GM21447 (cell line): ENCODE measurements at regions not wholly inside any gene's neighbourhood (a gene's known extent, or its start where the extent isn't known, plus 50 kb on each side); places are given as distances from the start of the nearest gene placed in this dataset.

Experiments used
- ATAC-seq: cut with Tn5 transposase; IDR thresholded peaks from one replicate; pipeline ENCODE4 v1.9.1; 2021; ENCODE audit not compliant: unreplicated experiment

GRCh38 chr10:36147529-36147928, 505.4 kb upstream of the FZD8 start:
- ATAC-seq: no peak

DNA sequence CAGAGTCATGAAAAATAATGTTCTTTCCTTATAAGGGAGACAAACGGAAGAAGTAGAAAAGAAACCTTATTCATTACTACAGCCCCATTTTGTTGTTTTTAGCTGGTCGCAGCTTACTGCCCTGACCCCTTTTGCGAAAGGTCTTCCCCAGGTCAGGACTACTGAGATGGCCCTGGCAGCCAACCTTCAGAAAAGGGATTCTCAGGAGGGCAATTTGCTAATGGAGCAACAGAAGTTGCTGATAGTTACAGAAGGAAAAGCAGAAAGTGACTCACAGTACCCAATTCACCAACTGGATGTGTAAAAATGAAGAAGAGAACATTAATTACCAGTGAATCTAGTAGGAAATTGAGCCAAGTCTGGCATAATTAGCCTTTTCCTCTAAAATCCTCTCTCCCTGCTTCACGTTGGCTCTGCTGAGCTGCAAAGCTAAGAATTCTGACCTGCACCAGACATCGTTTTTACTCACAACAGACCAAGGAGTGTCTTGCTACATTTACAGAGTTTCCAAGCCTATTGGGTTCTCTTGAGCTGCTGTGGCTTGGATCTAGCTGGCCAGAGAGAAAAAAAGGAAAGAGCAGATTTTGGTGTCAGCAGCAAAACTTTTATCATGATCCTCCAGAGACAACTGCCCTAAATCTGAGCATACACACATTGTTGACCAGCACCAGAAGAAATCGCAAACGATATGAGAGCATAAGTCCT, 499.9 kb upstream of the FZD8 start:
- no peak for ATAC-seq

- ATAC-seq: no peak
Measured at GRCh38 chr10:36129051-36129450, 487.0 kb upstream of the FZD8 start.

DNA sequence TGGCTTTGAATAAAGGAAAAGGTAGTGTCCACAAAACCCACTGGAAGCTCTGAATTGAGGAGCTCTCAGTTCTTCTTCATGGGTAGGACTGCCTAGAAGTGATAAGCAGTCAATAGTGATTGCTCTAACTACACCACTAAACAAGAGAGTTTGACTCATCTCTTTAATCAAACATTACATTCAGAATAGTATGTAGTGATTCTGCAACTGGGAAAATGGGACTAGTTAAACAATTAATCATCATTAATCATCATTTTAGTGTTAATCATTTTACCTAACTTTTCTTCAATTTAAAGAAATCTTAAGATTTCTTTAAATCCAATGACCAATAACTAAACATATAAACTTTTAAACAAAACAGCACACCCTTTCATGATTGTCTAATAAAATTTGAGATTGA, 484.0 kb upstream of the FZD8 start:
- ATAC-seq: no peak

DNA sequence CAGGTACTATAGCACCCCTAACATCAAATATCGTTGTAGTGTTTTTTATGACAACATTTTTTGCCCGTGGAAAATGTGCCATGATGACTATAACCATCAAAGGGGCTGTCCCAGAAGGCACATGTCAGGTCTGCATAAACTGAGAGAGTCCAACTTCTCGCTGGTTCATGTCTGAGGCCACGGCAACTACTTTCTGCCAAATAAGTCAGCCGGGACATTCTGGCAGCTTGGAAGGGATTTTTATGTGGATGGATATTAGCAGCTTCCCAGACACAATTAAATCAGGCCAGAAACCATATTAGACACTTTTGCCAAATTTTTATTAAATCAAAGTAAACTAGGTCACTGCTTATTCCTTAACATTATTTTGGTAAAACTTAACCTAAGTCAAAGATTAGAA, 477.4 kb upstream of the FZD8 start:
- ATAC-seq: no peak

- ATAC-seq: no peak
Measured at GRCh38 chr10:36118314-36118713, 476.2 kb upstream of the FZD8 start.

DNA sequence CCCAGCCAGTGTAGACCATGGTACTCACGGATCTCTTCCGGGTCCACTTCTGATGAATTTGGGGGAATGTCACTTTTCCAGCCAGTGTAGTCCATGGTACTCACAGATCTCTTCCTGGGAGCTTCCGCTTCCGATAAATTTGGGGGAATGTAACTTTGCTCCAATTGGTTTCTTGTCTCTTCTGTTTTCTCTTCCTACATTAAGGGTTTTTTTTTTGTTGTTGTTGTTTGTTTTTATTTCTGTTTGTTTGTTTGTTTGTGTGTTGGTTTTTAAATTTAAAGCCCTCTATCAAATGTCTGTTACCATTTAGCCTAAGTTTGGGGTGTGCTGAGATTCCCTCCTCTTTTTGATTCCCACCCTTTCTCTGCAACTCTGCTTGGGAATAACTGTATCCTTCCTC, 475.8 kb upstream of the FZD8 start:
- no peak for ATAC-seq

- ATAC-seq: no peak
Measured at GRCh38 chr10:36117231-36117630, 475.1 kb upstream of the FZD8 start.

DNA sequence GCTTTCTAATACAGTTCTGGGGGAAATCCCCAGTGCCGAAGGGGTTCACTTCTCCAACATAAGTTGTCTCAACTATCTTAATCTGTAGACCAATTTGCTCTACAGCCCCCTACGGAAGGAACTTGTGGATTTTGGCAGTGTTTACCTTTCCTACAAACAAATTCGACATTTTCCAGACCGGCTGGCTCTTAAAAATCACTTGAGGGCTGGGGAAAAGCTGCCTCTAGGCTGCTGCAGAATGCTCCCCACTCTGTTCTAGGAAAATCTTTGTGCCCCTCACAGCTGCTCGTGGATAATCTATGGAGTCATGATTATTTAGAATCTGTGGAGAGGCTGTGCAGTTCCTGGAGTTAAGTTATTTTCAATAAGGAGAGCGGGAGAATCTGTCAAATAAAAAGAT, 474.6 kb upstream of the FZD8 start:
- ATAC-seq: no peak

- ATAC-seq: no peak
Measured at GRCh38 chr10:36116040-36116439, 473.9 kb upstream of the FZD8 start.

DNA sequence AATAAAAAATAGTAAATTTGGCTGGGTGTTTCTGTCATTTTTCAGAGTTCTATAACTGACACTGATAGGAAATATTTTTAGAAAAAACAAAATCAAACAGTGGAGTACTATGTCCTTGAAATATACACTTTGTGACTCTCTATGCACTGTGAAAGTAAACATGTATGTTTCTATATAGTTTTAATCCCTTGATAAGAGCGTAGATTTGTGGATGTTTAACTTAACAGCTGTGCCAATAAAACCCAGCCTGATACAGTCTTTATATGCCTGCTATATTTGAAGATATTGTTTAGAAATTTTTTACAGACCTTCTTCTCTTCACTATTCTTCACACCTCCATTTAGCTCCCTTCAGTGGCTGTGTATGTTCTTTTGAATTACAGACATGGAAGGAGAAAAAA, 473.3 kb upstream of the FZD8 start:
- ATAC-seq: no peak

DNA sequence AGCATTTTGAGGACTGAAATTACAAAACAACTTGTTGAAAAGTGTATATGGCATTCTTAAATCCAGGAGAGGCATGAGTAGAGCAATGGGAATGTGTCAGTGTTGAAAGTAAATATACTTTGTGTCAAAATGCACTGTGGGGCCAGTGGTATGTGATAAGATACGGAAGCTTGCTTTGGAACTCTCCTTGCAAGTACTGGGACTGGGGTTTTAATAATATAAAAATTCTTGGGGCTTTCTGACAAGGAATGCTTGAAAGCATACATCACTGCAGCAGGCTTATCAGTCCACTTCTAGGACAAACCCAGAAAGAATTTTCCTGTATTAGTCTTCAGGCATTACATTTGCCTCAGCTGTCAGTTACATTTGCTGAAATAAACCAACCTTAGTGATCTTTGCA, 472.8 kb upstream of the FZD8 start:
- no peak for ATAC-seq

DNA sequence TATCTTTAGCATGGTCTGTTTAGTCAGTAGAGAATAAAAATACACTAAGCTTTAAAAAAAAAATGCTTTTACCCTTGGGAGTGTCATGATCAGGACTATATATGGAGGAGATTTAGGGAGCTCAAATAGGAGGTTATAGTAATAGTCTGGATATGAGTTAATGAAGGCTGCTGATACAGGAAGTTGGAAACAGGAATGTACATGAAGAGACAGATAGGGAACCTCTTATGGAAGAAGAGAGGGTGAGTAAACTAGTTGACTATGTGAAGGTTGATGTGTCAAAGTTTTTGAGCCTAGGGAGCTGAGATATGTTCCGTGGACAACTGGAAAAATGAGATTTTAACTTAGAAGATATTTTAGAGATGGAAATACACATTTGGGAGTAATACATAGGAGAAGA, 472.0 kb upstream of the FZD8 start:
- no peak for ATAC-seq

- no peak for ATAC-seq
Measured at GRCh38 chr10:36111676-36112075, 469.6 kb upstream of the FZD8 start.

DNA sequence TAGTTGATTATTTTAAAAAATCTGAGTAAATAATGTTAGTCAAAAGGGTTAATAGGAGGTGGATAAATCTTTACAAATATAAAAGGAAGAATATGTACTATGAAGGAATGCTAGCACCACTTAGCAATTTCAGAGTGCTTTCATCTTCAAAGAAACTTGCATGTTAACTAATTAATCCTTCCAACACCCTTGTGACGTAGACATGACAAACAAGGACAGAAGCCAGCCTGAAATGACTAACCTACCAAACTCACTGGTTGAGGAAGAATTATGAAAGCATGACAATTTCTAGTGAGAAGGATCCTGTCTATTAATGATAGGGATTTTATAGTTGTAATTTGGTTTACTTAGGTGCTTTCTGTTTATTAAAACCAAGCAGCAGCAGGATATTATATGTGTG, 468.0 kb upstream of the FZD8 start:
- no peak for ATAC-seq

GRCh38 chr10:36109399-36110023, 467.4 kb upstream of the FZD8 start:
- ATAC-seq: no peak

DNA sequence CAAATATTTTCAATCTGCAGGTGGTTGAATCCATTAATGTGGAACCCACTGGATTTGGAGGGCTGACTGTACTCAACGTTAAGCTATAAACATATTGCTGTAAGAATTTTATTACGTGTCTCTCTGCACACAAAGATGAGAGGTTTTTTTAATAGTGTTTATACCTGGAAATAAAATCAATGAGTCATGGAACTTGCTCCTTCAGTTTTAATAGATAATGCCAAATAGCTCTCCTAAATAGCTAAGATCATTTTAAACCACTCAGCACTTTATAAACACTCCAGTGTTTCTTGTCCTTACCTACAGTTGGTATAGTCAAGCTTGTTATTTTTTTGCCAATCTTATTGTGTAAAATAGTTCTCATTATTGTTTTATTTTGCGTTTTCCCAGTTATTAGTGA, 455.6 kb upstream of the FZD8 start:
- ATAC-seq: no peak

DNA sequence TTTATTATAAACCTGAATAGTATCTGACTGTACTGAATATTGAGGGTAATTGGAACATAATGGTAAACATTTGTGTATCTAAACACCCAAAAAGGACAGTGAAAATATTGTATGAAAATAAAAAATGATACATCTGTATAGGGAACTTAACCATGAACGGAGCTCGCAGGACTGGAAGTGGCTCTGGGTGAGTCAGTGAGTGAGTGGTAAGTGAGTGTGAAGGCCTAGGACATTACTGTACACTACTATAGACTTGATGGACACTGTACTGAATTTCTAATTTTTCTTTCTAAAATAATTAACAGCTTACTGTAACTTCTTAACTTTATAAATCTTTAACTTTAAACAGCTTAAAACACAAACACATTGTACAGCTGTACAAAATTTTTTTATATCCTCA, 454.5 kb upstream of the FZD8 start:
- ATAC-seq: no peak

DNA sequence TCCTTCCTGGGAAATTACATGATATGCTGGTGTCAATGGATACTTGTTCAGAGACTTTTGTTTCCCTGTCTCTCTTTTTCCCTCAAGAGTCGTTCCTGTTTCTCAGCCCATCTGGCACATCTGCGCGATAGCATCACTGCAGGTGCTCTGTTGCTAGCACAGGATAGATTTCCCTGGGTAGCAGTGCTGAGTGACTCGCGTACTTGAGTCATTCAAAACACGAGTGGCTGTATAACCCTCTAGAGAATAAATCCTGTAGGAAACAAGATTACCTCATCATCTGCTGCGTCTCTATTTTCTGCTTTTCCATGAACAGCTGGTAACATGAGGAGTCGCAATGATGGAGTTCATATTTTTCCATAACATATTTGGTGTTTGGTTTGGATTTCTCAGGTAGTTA, 452.0 kb upstream of the FZD8 start:
- ATAC-seq: no peak

DNA sequence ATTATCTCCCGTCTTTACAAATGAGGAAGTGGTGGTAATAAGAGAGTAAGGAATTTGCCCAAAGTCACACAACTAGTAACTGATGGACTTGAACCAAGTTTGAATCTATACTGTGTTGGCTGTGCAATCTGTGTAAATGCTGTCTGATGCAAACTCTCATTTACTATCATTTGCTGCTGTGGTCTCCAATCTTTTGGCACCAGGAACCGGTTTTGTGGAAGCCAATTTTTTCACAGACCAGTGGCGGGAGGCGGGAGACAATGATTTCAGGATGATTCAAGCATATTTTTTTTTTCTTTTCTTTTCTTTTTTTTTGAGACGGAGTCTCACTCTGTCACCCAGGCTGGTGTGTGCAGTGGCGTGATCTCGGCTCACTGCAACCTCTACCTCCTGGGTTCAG, 450.0 kb upstream of the FZD8 start:
- no peak for ATAC-seq

- ATAC-seq: no peak
Measured at GRCh38 chr10:36091007-36091406, 448.9 kb upstream of the FZD8 start.

- no peak for ATAC-seq
Measured at GRCh38 chr10:36089790-36090440, 447.8 kb upstream of the FZD8 start.
